Thyroid gland (tissue), 4 donors: ENCODE measurements at regions not wholly inside any gene's neighbourhood (a gene's known extent, or its start where the extent isn't known, plus 50 kb on each side); places are given as distances from the start of the nearest gene placed in this dataset.

Source experiments
- DNase-seq, 2 donors: peaks; one replicate each; pipeline ENCODE4 v3.0.0-alpha.2; 2019
- H3K27ac ChIP-seq, 3 donors: fragments of 200-600 bp; sonication (generic); 1 replicate in 2 of 3; 2 replicates in 1 of 3; pipeline ENCODE4 v1.5.1; 2016 to 2019; ENCODE audit warnings: mild to moderate bottlenecking in 1 of 3, moderate library complexity in 1 of 3
- H3K27me3 ChIP-seq: fragments of 200-600 bp; sonication (generic); one replicate; pipeline ENCODE4 v1.5.1; 2019
- H3K36me3 ChIP-seq, 2 donors: fragments of 200-600 bp; sonication (generic); one replicate each; pipeline ENCODE4 v1.5.1; 2016 to 2019
- H3K4me1 ChIP-seq, 2 donors: fragments of 200-600 bp; sonication (generic); one replicate each; pipeline ENCODE4 v1.5.1; 2017 to 2019
- H3K4me3 ChIP-seq, 3 donors: fragments of 200-600 bp; sonication (generic); replicated peaks in 1 of 3; 1 replicate in 2 of 3; 2 replicates in 1 of 3; pipeline ENCODE4 v1.5.1; 2016; ENCODE audit warnings: mild to moderate bottlenecking in 1 of 3
- H3K9me3 ChIP-seq: fragments of 200-600 bp; sonication (generic); one replicate; pipeline ENCODE4 v1.5.1; 2017
- POLR2A ChIP-seq, 2 donors: fragments of 450-650 bp; IDR thresholded peaks; one replicate each; pipeline ENCODE4 v1.6.1; 2017; ENCODE audit warnings: antibody characterized with exemption in 2 of 2, mild to moderate bottlenecking in 2 of 2, moderate library complexity in 1 of 2
- WGBS, 2 donors: methylation state at CpG; one replicate each; pipeline ENCODE4 v1.1.5; 2017; 5-methylcytosine and 5-hydroxymethylcytosine counted together
- intact Hi-C: fragments of 100-400 bp; cut with DNase I; formaldehyde crosslinking; loops from one replicate; pipeline ENCODE4 v1.15.1; 2023
- TF ChIP-seq, protein P1 (sequence below), 6 experiments: fragments of 200-600 bp in 3 of 6; fragments of 450-650 bp in 3 of 6; sonication (generic) in 3 of 6; IDR thresholded peaks; one replicate each; pipeline ENCODE4 v1.5.1; 2016 to 2019; ENCODE audit warnings: antibody characterized with exemption in 6 of 6, mild to moderate bottlenecking in 2 of 6, inconsistent platforms in 1 of 6, moderate library complexity in 1 of 6

DNA sequence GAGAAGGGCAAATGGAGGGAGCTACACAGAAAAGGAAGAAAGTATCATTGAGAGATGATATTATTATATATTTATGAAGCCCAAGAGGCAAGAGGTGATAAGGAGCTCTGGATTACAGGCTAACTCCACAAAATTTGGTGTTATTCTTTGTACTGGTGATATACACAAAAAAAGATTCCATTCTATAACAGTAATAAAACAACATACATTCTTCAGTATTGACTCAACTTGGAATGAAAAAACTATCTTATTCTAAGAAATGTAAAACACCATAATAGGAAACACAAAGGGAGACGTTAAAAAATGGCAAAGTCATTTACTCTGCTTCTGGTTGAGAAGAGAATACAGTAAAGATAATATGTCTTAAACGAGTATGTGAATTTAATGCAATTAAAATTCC, 99.4 kb downstream of the TEX35 start:
- Histone ChIP-seq H3K9me3 (no peaks in the 10 kb centered on the region), H3K4me3 (no peak overlapping the region), H3K4me1 (peaks cover 0 to 9% of the 10 kb centered on the region in 2 donors), H3K27me3 (no peaks in the 10 kb centered on the region), H3K27ac (no peak overlapping the region), H3K36me3 (no peaks in the 10 kb centered on the region)
- WGBS, 2 donors: 75 to 82% methylated on average over 2 of the region's 2 CpGs
- TF ChIP-seq, protein P1, sequence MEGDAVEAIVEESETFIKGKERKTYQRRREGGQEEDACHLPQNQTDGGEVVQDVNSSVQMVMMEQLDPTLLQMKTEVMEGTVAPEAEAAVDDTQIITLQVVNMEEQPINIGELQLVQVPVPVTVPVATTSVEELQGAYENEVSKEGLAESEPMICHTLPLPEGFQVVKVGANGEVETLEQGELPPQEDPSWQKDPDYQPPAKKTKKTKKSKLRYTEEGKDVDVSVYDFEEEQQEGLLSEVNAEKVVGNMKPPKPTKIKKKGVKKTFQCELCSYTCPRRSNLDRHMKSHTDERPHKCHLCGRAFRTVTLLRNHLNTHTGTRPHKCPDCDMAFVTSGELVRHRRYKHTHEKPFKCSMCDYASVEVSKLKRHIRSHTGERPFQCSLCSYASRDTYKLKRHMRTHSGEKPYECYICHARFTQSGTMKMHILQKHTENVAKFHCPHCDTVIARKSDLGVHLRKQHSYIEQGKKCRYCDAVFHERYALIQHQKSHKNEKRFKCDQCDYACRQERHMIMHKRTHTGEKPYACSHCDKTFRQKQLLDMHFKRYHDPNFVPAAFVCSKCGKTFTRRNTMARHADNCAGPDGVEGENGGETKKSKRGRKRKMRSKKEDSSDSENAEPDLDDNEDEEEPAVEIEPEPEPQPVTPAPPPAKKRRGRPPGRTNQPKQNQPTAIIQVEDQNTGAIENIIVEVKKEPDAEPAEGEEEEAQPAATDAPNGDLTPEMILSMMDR (IDR thresholded peaks at IDR 0.05): no peak
- TF ChIP-seq POLR2A (IDR thresholded peaks at IDR 0.05): no peak
- intact Hi-C loops: no loop called here
- no peak for DNase-seq

DNA sequence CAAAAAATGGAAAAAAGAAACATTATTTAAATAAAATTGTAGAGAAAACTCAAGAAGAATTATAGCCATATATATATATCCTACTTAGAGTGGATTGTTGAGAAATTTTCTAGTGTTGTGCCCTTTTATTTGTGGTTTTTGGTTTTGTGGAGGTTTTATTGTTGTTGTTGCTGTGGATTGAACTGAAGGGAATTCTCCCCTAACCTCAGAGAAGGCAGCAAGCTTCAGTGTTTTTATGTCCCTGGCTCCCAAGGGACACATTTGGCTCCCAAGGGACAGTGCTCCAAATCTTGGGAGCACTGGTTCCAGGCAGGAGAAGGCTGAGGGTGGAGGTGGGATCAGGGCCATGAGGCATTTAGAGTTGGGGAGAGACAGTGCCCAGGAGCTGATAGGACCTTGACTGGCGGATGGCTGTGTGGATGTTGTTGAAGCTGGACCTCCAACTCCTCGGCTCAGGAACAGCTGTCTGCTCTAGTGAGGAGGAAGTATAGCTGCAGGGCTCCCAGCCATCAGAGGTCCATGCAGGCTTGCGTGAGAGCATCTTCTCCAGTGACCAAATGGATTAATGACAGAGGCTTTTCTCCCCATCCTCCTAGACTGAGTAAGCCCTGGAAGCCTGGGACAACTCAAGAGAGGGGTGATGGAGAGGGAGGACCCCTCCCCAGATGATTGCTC, 100.5 kb downstream of the TEX35 start:
- TF ChIP-seq, protein P1 (IDR thresholded peaks at IDR 0.05): no peak
- TF ChIP-seq POLR2A (IDR thresholded peaks at IDR 0.05): no peak
- DNase-seq: no peak
- Histone ChIP-seq H3K36me3 (no peaks in the 10 kb centered on the region), H3K4me1 (peaks cover 0 to 5% of the 10 kb centered on the region in 2 donors), H3K27me3 (no peaks in the 10 kb centered on the region), H3K27ac (no peak overlapping the region), H3K9me3 (no peaks in the 10 kb centered on the region), H3K4me3 (no peak overlapping the region)
- intact Hi-C loops: no loop called here
- WGBS, 2 donors: 76 to 92% methylated on average over 2 to 3 of the region's 3 CpGs

DNA sequence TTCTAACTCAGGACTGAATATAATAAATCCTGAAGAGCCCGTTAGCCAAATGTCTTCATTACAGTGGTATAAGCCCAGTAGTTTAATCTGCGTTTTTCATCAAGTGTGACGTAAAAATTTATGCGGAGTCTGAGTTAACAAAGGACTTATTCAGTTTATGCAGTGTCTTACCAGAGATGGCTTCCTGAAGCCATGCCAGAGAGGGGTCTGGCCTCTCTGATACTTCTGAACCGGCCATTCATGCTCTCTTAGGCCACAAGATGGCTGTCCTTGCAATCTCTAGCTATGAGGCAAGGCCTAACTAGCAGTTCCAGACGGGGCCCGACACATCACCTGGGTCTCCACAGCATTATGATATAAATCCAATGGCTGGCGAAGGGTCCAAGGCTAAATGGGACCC, 101.4 kb downstream of the TEX35 start:
- H3K4me1 ChIP-seq: no peaks in the 10 kb centered on the region
- no peak for DNase-seq
- no peaks in the 10 kb centered on the region for H3K9me3 ChIP-seq
- no peak for TF ChIP-seq POLR2A (IDR thresholded peaks at IDR 0.05)
- TF ChIP-seq, protein P1 (IDR thresholded peaks at IDR 0.05): no peak
- no peak overlapping the region for H3K4me3 ChIP-seq
- WGBS, 2 donors: 91 to 92% methylated on average over 8 of the region's 8 CpGs
- H3K36me3 ChIP-seq: no peaks in the 10 kb centered on the region
- no peak overlapping the region for H3K27ac ChIP-seq
- no peaks in the 10 kb centered on the region for H3K27me3 ChIP-seq
- intact Hi-C loops: no loop called here

DNA sequence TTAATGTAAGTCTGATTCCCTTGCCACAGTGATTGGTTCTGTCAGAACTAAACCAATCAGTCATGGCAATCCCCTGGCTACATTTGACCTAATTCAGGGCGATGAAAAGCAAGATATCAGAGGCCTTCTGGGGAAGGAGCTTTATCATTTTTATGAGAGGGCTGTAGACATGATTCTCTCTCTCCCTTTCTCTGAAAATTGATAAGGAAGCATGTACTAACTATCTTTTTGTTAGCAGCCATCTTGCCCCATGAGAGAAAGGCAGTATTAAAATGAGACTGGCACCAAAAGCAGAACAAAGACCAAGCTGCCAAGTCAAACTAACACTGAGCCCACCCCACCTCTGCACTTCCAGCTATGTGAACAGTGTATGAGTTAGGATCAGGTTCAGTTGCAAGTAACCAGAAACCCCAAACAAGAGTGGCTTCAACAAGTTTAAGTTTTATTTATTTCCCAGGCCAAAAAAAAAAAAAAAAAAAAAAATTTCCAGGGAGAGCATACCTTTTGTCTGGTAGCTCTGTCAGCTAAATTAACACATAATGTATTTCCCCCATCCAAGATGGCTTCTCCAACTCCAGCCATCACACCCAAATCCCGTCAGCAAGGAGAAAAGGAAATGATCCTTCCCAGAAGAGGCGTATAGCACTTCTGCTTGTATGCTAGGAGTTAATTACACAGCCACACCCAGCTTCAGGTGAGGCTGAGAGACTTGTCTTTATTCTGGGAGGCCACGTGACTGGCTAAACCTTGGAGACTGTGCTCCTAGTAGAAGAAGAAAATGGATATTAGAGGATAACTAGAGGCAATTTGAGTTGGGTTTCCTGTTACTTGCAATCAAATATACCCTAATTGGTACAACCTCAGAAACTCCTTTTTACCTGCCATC, 105.8 kb upstream of the RALGPS2 start:
- 87 to 89% methylated on average over 4 of the region's 4 CpGs for WGBS, 2 donors
- Histone ChIP-seq H3K9me3 (no peaks in the 10 kb centered on the region), H3K36me3 (no peaks in the 10 kb centered on the region), H3K4me1 (no peaks in the 10 kb centered on the region), H3K4me3 (no peak overlapping the region), H3K27me3 (no peaks in the 10 kb centered on the region), H3K27ac (no peak overlapping the region)
- TF ChIP-seq, protein P1 (IDR thresholded peaks at IDR 0.05): no peak
- no peak for TF ChIP-seq POLR2A (IDR thresholded peaks at IDR 0.05)
- intact Hi-C loops: no loop called here
- DNase-seq: no peak
